Astrocyte (in vitro differentiated cells and primary cell): ENCODE measurements at regions not wholly inside any gene's neighbourhood (a gene's known extent, or its start where the extent isn't known, plus 50 kb on each side); places are given as distances from the start of the nearest gene placed in this dataset.
"Not testable (repeated sequence)": the region's sequence is repeated elsewhere in the genome, so short reads cannot be mapped to it uniquely, and the experiment has no call there.

Source experiments
- EZH2 ChIP-seq: IDR thresholded peaks from 2 replicates; pipeline ENCODE4 v1.6.1; 2012; ENCODE audit warnings: mild to moderate bottlenecking, low read length, inconsistent platforms; ENCODE audit not compliant: insufficient read depth
- TF ChIP-seq, protein P1 (sequence below): IDR thresholded peaks from 2 replicates; pipeline ENCODE4 v1.5.1; 2011; ENCODE audit warnings: low read depth, mild to moderate bottlenecking, inconsistent platforms, low read length, moderate library complexity; ENCODE audit not compliant: insufficient read depth

- TF ChIP-seq, protein P1, sequence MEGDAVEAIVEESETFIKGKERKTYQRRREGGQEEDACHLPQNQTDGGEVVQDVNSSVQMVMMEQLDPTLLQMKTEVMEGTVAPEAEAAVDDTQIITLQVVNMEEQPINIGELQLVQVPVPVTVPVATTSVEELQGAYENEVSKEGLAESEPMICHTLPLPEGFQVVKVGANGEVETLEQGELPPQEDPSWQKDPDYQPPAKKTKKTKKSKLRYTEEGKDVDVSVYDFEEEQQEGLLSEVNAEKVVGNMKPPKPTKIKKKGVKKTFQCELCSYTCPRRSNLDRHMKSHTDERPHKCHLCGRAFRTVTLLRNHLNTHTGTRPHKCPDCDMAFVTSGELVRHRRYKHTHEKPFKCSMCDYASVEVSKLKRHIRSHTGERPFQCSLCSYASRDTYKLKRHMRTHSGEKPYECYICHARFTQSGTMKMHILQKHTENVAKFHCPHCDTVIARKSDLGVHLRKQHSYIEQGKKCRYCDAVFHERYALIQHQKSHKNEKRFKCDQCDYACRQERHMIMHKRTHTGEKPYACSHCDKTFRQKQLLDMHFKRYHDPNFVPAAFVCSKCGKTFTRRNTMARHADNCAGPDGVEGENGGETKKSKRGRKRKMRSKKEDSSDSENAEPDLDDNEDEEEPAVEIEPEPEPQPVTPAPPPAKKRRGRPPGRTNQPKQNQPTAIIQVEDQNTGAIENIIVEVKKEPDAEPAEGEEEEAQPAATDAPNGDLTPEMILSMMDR, result not testable (repeated sequence)
- TF ChIP-seq EZH2, result not testable (repeated sequence)
These were observed 58.4 kb upstream of the PPIAL4F start for GRCh38 chr1:144534286-144534685.
